ENCODE measurements at regions not wholly inside any gene's neighbourhood (a gene's known extent, or its start where the extent isn't known, plus 50 kb on each side); places are given as distances from the start of the nearest gene placed in this dataset.

GRCh38 chr15:37789881-37790280 lies 144.6 kb upstream of the TMCO5A start:
- H3K36me3 ChIP-seq (ENCODE audit: control insufficient read depth in 1 of 2, insufficient read depth in 2 of 2, low read length in 2 of 2): no peaks in the 10 kb centered on the region
- H3K4me3 ChIP-seq (ENCODE audit: low read depth in 1 of 2, low read length in 2 of 2): no peak overlapping the region
- no peak overlapping the region for H3K27ac ChIP-seq (ENCODE audit: low read length)
- H3K4me1 ChIP-seq (ENCODE audit: control insufficient read depth in 1 of 2, insufficient read depth in 2 of 2, low read length in 2 of 2): no peaks in the 10 kb centered on the region
- no peaks in the 10 kb centered on the region for H3K9me3 ChIP-seq (ENCODE audit: control insufficient read depth in 1 of 2, low read length in 2 of 2)
- no peaks in the 10 kb centered on the region for H3K27me3 ChIP-seq (ENCODE audit: low read depth, low read length)

- H3K27ac ChIP-seq (ENCODE audit: low read length): no peak overlapping the region
- no peaks in the 10 kb centered on the region for H3K4me1 ChIP-seq (ENCODE audit: control insufficient read depth in 1 of 2, insufficient read depth in 2 of 2, low read length in 2 of 2)
- H3K9me3 ChIP-seq (ENCODE audit: control insufficient read depth in 1 of 2, low read length in 2 of 2): no peaks in the 10 kb centered on the region
- H3K27me3 ChIP-seq (ENCODE audit: low read depth, low read length): no peaks in the 10 kb centered on the region
- H3K36me3 ChIP-seq (ENCODE audit: control insufficient read depth in 1 of 2, insufficient read depth in 2 of 2, low read length in 2 of 2): no peaks in the 10 kb centered on the region
- no peak overlapping the region for H3K4me3 ChIP-seq (ENCODE audit: low read depth in 1 of 2, low read length in 2 of 2)
Observed at GRCh38 chr15:37791693-37792092, 142.7 kb upstream of the TMCO5A start.

GRCh38 chr15:37792351-37792750 lies 142.1 kb upstream of the TMCO5A start:
- H3K4me1 ChIP-seq (ENCODE audit: control insufficient read depth in 1 of 2, insufficient read depth in 2 of 2, low read length in 2 of 2): no peaks in the 10 kb centered on the region
- H3K36me3 ChIP-seq (ENCODE audit: control insufficient read depth in 1 of 2, insufficient read depth in 2 of 2, low read length in 2 of 2): no peaks in the 10 kb centered on the region
- H3K27me3 ChIP-seq (ENCODE audit: low read depth, low read length): no peaks in the 10 kb centered on the region
- no peak overlapping the region for H3K27ac ChIP-seq (ENCODE audit: low read length)
- no peak overlapping the region for H3K4me3 ChIP-seq (ENCODE audit: low read depth in 1 of 2, low read length in 2 of 2)
- H3K9me3 ChIP-seq (ENCODE audit: control insufficient read depth in 1 of 2, low read length in 2 of 2): no peaks in the 10 kb centered on the region

GRCh38 chr15:37793851-37794250 lies 140.6 kb upstream of the TMCO5A start:
- Histone ChIP-seq H3K4me3 (ENCODE audit: low read depth in 1 of 2, low read length in 2 of 2) (no peak overlapping the region), H3K36me3 (ENCODE audit: control insufficient read depth in 1 of 2, insufficient read depth in 2 of 2, low read length in 2 of 2) (no peaks in the 10 kb centered on the region), H3K27ac (ENCODE audit: low read length) (no peak overlapping the region), H3K4me1 (ENCODE audit: control insufficient read depth in 1 of 2, insufficient read depth in 2 of 2, low read length in 2 of 2) (no peaks in the 10 kb centered on the region), H3K9me3 (ENCODE audit: control insufficient read depth in 1 of 2, low read length in 2 of 2) (no peaks in the 10 kb centered on the region), H3K27me3 (ENCODE audit: low read depth, low read length) (no peaks in the 10 kb centered on the region)

- no peaks in the 10 kb centered on the region for H3K4me1 ChIP-seq (ENCODE audit: control insufficient read depth in 1 of 2, insufficient read depth in 2 of 2, low read length in 2 of 2)
- H3K4me3 ChIP-seq (ENCODE audit: low read depth in 1 of 2, low read length in 2 of 2): no peak overlapping the region
- no peaks in the 10 kb centered on the region for H3K27me3 ChIP-seq (ENCODE audit: low read depth, low read length)
- no peaks in the 10 kb centered on the region for H3K9me3 ChIP-seq (ENCODE audit: control insufficient read depth in 1 of 2, low read length in 2 of 2)
- no peaks in the 10 kb centered on the region for H3K36me3 ChIP-seq (ENCODE audit: control insufficient read depth in 1 of 2, insufficient read depth in 2 of 2, low read length in 2 of 2)
- H3K27ac ChIP-seq (ENCODE audit: low read length): no peak overlapping the region
Observed at GRCh38 chr15:37794947-37795346, 139.5 kb upstream of the TMCO5A start.

- Histone ChIP-seq H3K27me3 (ENCODE audit: low read depth, low read length) (no peaks in the 10 kb centered on the region), H3K4me1 (ENCODE audit: control insufficient read depth in 1 of 2, insufficient read depth in 2 of 2, low read length in 2 of 2) (no peaks in the 10 kb centered on the region), H3K9me3 (ENCODE audit: control insufficient read depth in 1 of 2, low read length in 2 of 2) (no peaks in the 10 kb centered on the region), H3K4me3 (ENCODE audit: low read depth in 1 of 2, low read length in 2 of 2) (no peak overlapping the region), H3K36me3 (ENCODE audit: control insufficient read depth in 1 of 2, insufficient read depth in 2 of 2, low read length in 2 of 2) (no peaks in the 10 kb centered on the region), H3K27ac (ENCODE audit: low read length) (no peak overlapping the region)
Observed at GRCh38 chr15:37801529-37801928, 132.9 kb upstream of the TMCO5A start.

GRCh38 chr15:37806808-37807207 lies 127.6 kb upstream of the TMCO5A start:
- Histone ChIP-seq H3K36me3 (ENCODE audit: control insufficient read depth in 1 of 2, insufficient read depth in 2 of 2, low read length in 2 of 2) (no peaks in the 10 kb centered on the region), H3K4me3 (ENCODE audit: low read depth in 1 of 2, low read length in 2 of 2) (no peak overlapping the region), H3K9me3 (ENCODE audit: control insufficient read depth in 1 of 2, low read length in 2 of 2) (no peaks in the 10 kb centered on the region), H3K27me3 (ENCODE audit: low read depth, low read length) (no peaks in the 10 kb centered on the region), H3K4me1 (ENCODE audit: control insufficient read depth in 1 of 2, insufficient read depth in 2 of 2, low read length in 2 of 2) (no peaks in the 10 kb centered on the region), H3K27ac (ENCODE audit: low read length) (no peak overlapping the region)

GRCh38 chr15:37810381-37810780 lies 124.1 kb upstream of the TMCO5A start:
- H3K36me3 ChIP-seq (ENCODE audit: control insufficient read depth in 1 of 2, insufficient read depth in 2 of 2, low read length in 2 of 2): no peaks in the 10 kb centered on the region
- no peaks in the 10 kb centered on the region for H3K4me1 ChIP-seq (ENCODE audit: control insufficient read depth in 1 of 2, insufficient read depth in 2 of 2, low read length in 2 of 2)
- H3K27me3 ChIP-seq (ENCODE audit: low read depth, low read length): no peaks in the 10 kb centered on the region
- H3K4me3 ChIP-seq (ENCODE audit: low read depth in 1 of 2, low read length in 2 of 2): no peak overlapping the region
- H3K27ac ChIP-seq (ENCODE audit: low read length): no peak overlapping the region
- H3K9me3 ChIP-seq (ENCODE audit: control insufficient read depth in 1 of 2, low read length in 2 of 2): no peaks in the 10 kb centered on the region

- H3K36me3 ChIP-seq (ENCODE audit: control insufficient read depth in 1 of 2, insufficient read depth in 2 of 2, low read length in 2 of 2): no peaks in the 10 kb centered on the region
Observed at GRCh38 chr15:37813306-37813705, 121.1 kb upstream of the TMCO5A start.

GRCh38 chr15:37814847-37815515 lies 119.5 kb upstream of the TMCO5A start:
- Histone ChIP-seq H3K9me3 (ENCODE audit: control insufficient read depth in 1 of 2, low read length in 2 of 2) (no peaks in the 10 kb centered on the region), H3K4me1 (ENCODE audit: control insufficient read depth in 1 of 2, insufficient read depth in 2 of 2, low read length in 2 of 2) (no peaks in the 10 kb centered on the region), H3K27ac (ENCODE audit: low read length) (no peak overlapping the region), H3K4me3 (ENCODE audit: low read depth in 1 of 2, low read length in 2 of 2) (no peak overlapping the region), H3K27me3 (ENCODE audit: low read depth, low read length) (no peaks in the 10 kb centered on the region), H3K36me3 (ENCODE audit: control insufficient read depth in 1 of 2, insufficient read depth in 2 of 2, low read length in 2 of 2) (no peaks in the 10 kb centered on the region)

More at GRCh38 chr15:37813306-37813705, 121.1 kb upstream of the TMCO5A start:
- Histone ChIP-seq H3K4me3 (ENCODE audit: low read depth in 1 of 2, low read length in 2 of 2) (no peak overlapping the region), H3K27ac (ENCODE audit: low read length) (no peak overlapping the region), H3K27me3 (ENCODE audit: low read depth, low read length) (no peaks in the 10 kb centered on the region), H3K4me1 (ENCODE audit: control insufficient read depth in 1 of 2, insufficient read depth in 2 of 2, low read length in 2 of 2) (no peaks in the 10 kb centered on the region), H3K9me3 (ENCODE audit: control insufficient read depth in 1 of 2, low read length in 2 of 2) (no peaks in the 10 kb centered on the region)

- H3K27ac ChIP-seq (ENCODE audit: low read length): no peak overlapping the region
- no peaks in the 10 kb centered on the region for H3K4me1 ChIP-seq (ENCODE audit: control insufficient read depth in 1 of 2, insufficient read depth in 2 of 2, low read length in 2 of 2)
- H3K4me3 ChIP-seq (ENCODE audit: low read depth in 1 of 2, low read length in 2 of 2): no peak overlapping the region
- H3K9me3 ChIP-seq (ENCODE audit: control insufficient read depth in 1 of 2, low read length in 2 of 2): no peaks in the 10 kb centered on the region
- H3K27me3 ChIP-seq (ENCODE audit: low read depth, low read length): no peaks in the 10 kb centered on the region
- no peaks in the 10 kb centered on the region for H3K36me3 ChIP-seq (ENCODE audit: control insufficient read depth in 1 of 2, insufficient read depth in 2 of 2, low read length in 2 of 2)
Observed at GRCh38 chr15:37818152-37818677, 116.2 kb upstream of the TMCO5A start.

GRCh38 chr15:37819191-37819590 lies 115.2 kb upstream of the TMCO5A start:
- Histone ChIP-seq H3K36me3 (ENCODE audit: control insufficient read depth in 1 of 2, insufficient read depth in 2 of 2, low read length in 2 of 2) (no peaks in the 10 kb centered on the region), H3K4me3 (ENCODE audit: low read depth in 1 of 2, low read length in 2 of 2) (no peak overlapping the region), H3K27me3 (ENCODE audit: low read depth, low read length) (no peaks in the 10 kb centered on the region), H3K4me1 (ENCODE audit: control insufficient read depth in 1 of 2, insufficient read depth in 2 of 2, low read length in 2 of 2) (no peaks in the 10 kb centered on the region), H3K27ac (ENCODE audit: low read length) (no peak overlapping the region), H3K9me3 (ENCODE audit: control insufficient read depth in 1 of 2, low read length in 2 of 2) (no peaks in the 10 kb centered on the region)

Measured in muscle layer of duodenum (tissue), 2 donors.